IPS-20b (cell line): ENCODE measurements at regions not wholly inside any gene's neighbourhood (a gene's known extent, or its start where the extent isn't known, plus 50 kb on each side); places are given as distances from the start of the nearest gene placed in this dataset.
"Not testable (repeated sequence)": the region's sequence is repeated elsewhere in the genome, so short reads cannot be mapped to it uniquely, and the experiment has no call there.

Experiments used
- H3K27ac ChIP-seq: one replicate; pipeline ENCODE4 v1.5.1; 2013; ENCODE audit warnings: low read length
- H3K27me3 ChIP-seq: 2 replicates; pipeline ENCODE4 v1.6.1; 2013; ENCODE audit warnings: mild to moderate bottlenecking, low read length, inconsistent platforms; ENCODE audit not compliant: insufficient read depth
- H3K36me3 ChIP-seq: 2 replicates; pipeline ENCODE4 v1.6.1; 2013; ENCODE audit warnings: low read depth, mild to moderate bottlenecking, inconsistent platforms, low read length, moderate library complexity; ENCODE audit not compliant: insufficient read depth
- H3K4me1 ChIP-seq: 2 replicates; pipeline ENCODE4 v1.6.1; 2013; ENCODE audit warnings: mild to moderate bottlenecking, control low read depth, inconsistent platforms, low read length, moderate library complexity; ENCODE audit not compliant: insufficient read depth
- H3K4me3 ChIP-seq: 2 replicates; pipeline ENCODE4 v1.5.1; 2013; ENCODE audit warnings: mild to moderate bottlenecking, low read length, inconsistent platforms
- H3K9ac ChIP-seq: 2 replicates; pipeline ENCODE4 v1.6.1; 2013; ENCODE audit warnings: low read depth, mild to moderate bottlenecking, inconsistent platforms, low read length, moderate library complexity
- H3K9me3 ChIP-seq: 2 replicates; pipeline ENCODE4 v1.6.1; 2013; ENCODE audit warnings: mild to moderate bottlenecking, low read depth, low read length, inconsistent platforms; ENCODE audit not compliant: insufficient read depth

DNA sequence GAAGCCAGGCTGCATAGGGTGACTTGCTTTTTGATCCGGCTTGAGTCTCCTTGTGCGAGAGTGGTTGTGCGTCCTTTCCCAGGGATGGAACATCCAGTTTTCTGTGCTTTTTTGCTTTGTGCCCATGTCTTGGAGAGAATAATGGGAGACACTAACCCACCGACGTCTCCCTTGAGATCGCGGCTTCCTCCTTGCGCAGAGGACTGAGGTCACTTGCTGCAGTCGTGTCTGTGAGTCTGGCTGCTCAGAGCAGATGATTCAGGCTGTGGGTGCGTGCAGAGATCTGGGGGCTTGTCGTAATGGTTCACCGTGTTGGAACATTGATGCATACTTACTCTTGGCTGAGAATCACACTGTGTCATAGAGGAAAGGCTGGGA lies 164.5 kb upstream of the CACNA1E start:
- no peaks in the 10 kb centered on the region for H3K9me3 ChIP-seq
- no peak overlapping the region for H3K27ac ChIP-seq
- 0 out of 2 replicates have a peak, but pooled peaks cover 3% of the 10 kb centered on the region for H3K4me1 ChIP-seq
- H3K4me3 ChIP-seq, result peak overlapping the region; percentile 71
- no peaks in the 10 kb centered on the region for H3K36me3 ChIP-seq
- no peak overlapping the region for H3K9ac ChIP-seq
- H3K27me3 ChIP-seq, result peaks cover 90% of the 10 kb centered on the region

DNA sequence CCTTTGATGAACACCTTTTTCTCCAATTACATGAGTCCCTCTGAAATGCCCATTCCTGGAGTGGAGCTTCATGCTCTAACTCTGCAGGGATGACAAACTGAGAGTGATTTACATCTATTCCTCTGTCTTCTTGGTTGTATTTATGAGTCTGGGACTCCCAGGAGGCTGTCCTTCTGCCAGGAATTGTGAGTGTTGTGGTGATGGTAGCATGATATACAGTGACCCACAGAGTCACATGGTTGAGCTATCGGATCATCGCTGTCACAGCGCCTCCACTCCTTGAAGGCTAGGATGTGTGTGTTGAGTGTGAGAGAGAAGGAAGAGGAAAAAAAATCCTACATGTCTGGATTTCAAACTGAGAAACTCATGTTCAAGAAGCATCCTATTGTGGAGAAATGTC lies 163.4 kb upstream of the CACNA1E start:
- H3K9me3 ChIP-seq, result no peaks in the 10 kb centered on the region
- no peak overlapping the region for H3K9ac ChIP-seq
- 0 out of 2 replicates have a peak, but pooled peaks cover 3% of the 10 kb centered on the region for H3K4me1 ChIP-seq
- H3K27me3 ChIP-seq, result peaks cover 79% of the 10 kb centered on the region
- H3K36me3 ChIP-seq, result no peaks in the 10 kb centered on the region
- no peak overlapping the region for H3K27ac ChIP-seq
- no peak overlapping the region for H3K4me3 ChIP-seq

DNA sequence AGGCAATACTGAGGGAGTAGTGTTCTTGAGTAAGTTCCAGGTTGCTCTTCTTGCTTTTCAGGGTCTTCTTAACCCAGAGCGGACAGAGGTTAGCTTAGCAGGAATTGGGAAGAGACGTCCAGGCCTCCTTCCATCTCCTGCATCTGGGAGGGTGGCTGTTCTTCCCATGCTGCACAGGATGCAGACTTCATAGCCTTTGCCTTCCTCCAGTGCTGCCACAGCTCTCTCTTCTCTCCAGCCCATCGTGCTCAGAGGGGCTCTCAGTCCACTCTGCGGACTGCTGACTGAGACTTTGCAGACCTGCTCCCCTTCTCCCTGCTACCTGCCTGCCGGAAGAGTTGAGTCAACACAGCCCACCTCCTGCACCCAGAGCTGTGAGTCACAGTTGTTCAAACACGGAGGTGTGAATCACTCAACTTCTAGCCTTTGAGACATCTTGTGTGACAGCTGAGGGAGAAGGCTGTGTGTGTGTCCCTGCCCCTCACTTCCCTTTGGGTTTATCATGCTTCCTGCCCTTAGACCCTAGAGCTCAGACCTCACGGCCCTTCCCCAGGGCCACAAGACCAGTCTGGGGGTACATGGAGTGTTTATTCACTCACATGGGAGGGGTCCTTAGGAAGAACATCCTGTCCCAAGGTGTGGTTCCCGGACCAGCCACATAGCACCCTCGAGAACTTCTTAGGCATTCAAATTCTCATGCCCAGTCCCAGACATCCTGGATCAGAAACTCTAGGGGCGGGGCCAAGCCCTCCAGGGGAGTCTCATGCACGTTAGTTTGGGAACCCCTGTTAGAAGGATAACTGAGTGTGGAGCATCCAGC lies 158.3 kb upstream of the CACNA1E start:
- H3K9me3 ChIP-seq, result no peaks in the 10 kb centered on the region
- H3K4me3 ChIP-seq, result no peak overlapping the region
- H3K27ac ChIP-seq, result no peak overlapping the region
- H3K36me3 ChIP-seq, result no peaks in the 10 kb centered on the region
- H3K4me1 ChIP-seq, result no peaks in the 10 kb centered on the region
- no peak overlapping the region for H3K9ac ChIP-seq
- peaks cover 28% of the 10 kb centered on the region for H3K27me3 ChIP-seq

DNA sequence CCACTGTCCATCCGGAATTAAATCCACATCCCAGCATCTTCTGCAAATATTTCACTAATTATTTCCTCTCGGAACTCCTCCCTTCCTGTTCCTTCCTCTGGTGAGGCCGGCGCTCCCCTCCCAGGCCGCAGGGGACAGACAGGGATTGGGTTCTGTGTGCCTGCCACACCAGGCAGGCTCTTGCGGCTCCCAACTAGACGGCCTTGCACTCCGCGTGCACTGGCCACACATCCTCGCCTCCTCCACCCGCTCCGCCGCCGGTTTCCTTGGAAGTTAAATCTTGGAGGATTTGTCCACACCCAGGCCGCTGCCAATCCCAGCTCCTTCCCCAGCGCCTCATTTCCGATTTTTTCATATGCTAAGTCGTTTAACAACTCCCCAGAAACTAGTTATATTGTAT lies 157.6 kb upstream of the CACNA1E start:
- not testable (repeated sequence) for H3K4me3 ChIP-seq, H3K36me3 ChIP-seq, H3K27ac ChIP-seq, H3K4me1 ChIP-seq, H3K9ac ChIP-seq, H3K9me3 ChIP-seq
- H3K27me3 ChIP-seq, result peaks cover 20% of the 10 kb centered on the region

DNA sequence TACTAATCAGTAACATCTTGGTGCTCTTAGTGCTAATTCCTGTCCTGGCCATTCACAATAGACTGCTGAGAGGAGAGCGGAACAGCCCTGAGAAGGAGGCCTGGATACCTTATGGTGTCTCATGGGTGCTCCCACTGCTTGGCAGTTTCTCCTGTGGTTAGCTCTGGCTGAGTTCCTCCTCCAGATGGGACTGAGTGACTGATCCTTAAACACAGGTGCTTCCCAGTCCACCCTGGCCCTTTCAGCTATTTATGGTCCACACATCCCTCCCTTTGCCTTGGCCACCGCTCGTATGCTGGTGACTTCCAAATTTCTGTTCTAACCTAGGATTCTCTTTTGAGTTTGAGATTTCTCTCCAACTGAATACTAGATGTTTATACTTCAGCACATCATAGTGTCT lies 157.0 kb upstream of the CACNA1E start:
- Histone ChIP-seq H3K27me3 (peaks cover 15% of the 10 kb centered on the region), H3K9ac (no peak overlapping the region), H3K9me3 (no peaks in the 10 kb centered on the region), H3K4me3 (no peak overlapping the region), H3K36me3 (no peaks in the 10 kb centered on the region), H3K4me1 (no peaks in the 10 kb centered on the region), H3K27ac (no peak overlapping the region)

DNA sequence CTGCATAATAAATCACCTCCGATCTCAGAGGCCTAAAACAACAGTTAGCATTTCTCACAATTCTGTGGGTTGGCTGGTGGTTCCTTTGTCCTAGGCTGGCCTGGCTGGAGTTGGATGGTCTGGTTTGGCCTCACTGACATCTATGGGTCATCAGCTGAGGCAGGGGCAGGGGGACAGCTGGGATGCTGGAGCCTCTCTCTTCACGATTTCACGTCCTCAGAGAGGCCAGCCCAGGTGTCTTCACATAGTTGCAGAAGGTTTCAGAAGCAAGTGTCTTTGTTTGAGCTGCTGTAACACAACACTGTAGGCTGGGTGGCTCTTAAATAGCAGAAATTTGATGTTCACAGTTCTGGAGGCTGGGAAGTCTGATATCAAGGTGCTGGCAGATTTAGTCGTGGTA lies 155.5 kb upstream of the CACNA1E start:
- Histone ChIP-seq H3K27me3 (peaks cover 10% of the 10 kb centered on the region; the same call in 1 of the 2 replicates), H3K27ac (no peak overlapping the region), H3K9me3 (no peaks in the 10 kb centered on the region), H3K4me3 (no peak overlapping the region), H3K4me1 (no peaks in the 10 kb centered on the region), H3K9ac (no peak overlapping the region), H3K36me3 (no peaks in the 10 kb centered on the region)

DNA sequence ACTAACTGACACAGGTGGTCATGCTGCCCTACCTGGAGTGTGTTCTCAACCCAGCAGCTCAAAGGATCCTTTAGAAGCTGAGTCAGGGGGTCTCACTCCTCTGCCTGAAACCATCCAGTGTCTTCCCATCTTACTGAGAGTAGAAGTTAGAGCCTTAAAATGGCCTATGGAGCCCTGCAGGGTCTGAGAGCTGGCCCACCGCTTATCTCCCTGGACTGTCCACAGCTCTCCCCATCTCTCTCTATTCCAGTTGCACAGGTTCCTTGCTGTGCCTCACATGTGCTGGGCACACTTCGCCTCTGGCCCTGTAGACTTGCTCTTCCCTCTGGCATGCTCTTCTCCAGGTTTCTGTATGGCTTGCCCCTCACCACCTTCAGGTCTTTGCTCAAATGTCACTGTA lies 148.6 kb upstream of the CACNA1E start:
- Histone ChIP-seq H3K9ac (no peak overlapping the region), H3K9me3 (no peaks in the 10 kb centered on the region), H3K27me3 (no peaks in the 10 kb centered on the region), H3K27ac (no peak overlapping the region), H3K4me1 (no peaks in the 10 kb centered on the region), H3K4me3 (no peak overlapping the region), H3K36me3 (no peaks in the 10 kb centered on the region)

DNA sequence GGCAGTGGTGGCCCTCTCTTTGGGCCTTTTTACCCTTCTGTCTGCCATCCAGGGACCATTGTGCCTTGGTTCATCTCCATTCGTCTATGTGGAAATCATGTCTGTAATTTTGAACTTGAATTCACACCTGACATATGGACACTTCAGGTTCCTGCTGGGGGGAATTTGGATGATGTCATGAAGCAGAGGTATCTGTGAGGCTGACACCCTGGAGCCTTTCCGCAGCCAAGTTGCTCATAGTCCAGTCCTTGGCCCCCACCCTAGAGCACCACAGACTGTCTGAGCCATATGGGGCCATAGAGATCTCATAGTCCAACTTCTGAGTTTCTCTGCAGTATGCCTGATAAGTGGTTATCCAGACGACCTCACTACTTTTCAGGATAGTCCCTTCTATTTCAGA lies 147.7 kb upstream of the CACNA1E start:
- no peak overlapping the region for H3K27ac ChIP-seq
- no peaks in the 10 kb centered on the region for H3K9me3 ChIP-seq
- H3K4me1 ChIP-seq, result no peaks in the 10 kb centered on the region
- H3K9ac ChIP-seq, result no peak overlapping the region
- H3K27me3 ChIP-seq, result no peaks in the 10 kb centered on the region
- no peak overlapping the region for H3K4me3 ChIP-seq
- H3K36me3 ChIP-seq, result no peaks in the 10 kb centered on the region

DNA sequence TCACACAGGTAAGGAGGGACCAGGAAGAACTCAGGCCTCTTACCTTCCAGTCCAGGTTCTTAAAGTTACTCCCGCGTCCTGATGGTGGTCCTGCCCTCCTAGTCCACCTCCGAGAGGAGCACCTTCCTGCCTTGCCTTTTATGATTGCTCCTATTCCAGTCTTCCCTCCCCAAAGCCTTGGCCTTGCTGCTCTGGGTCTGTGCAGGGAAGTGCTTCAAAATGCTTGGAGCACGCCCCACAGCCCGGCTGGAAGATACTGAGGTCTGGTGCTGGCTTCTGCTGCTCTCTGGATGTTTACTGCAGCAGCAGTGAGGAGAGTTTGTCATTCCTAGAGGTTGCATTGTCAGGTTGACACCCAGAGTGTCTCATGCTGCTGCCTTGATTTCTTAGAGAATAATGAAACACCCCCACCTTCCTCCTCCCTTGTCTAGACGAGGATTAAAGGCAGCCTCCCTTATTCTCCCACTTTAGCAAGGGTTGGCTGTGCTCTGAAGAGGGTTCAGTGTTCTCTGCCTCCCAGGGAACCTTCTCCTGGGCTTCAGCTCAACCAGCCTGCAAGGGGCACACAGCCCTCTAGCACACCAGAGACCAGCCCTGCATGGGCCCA lies 142.2 kb upstream of the CACNA1E start:
- no peaks in the 10 kb centered on the region for H3K4me1 ChIP-seq
- H3K9ac ChIP-seq, result no peak overlapping the region
- no peaks in the 10 kb centered on the region for H3K36me3 ChIP-seq
- H3K4me3 ChIP-seq, result no peak overlapping the region
- no peaks in the 10 kb centered on the region for H3K9me3 ChIP-seq
- no peak overlapping the region for H3K27ac ChIP-seq
- no peaks in the 10 kb centered on the region for H3K27me3 ChIP-seq

DNA sequence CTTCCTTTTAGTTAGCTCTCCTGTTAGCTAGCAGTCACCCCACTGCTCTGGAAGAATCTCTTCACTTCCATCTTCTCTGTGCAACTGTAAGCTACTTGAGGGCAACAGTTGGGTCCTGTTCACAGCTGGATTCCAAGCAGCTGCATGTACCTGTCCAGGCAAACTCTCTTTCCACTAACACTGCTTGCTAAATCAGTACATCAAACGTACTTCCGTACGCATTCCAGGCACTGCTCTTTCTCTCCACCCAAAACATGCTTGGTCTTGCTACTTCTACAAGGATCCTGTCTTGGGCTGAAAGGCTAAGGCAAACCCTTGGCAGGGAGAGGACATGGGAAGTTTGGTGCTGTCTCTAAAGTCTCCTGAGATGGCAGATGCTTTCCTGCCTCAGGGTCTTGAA lies 139.2 kb upstream of the CACNA1E start:
- H3K36me3 ChIP-seq, result no peaks in the 10 kb centered on the region
- no peaks in the 10 kb centered on the region for H3K27me3 ChIP-seq
- no peaks in the 10 kb centered on the region for H3K9me3 ChIP-seq
- H3K27ac ChIP-seq, result no peak overlapping the region
- H3K9ac ChIP-seq, result no peak overlapping the region
- no peaks in the 10 kb centered on the region for H3K4me1 ChIP-seq
- H3K4me3 ChIP-seq, result no peak overlapping the region

DNA sequence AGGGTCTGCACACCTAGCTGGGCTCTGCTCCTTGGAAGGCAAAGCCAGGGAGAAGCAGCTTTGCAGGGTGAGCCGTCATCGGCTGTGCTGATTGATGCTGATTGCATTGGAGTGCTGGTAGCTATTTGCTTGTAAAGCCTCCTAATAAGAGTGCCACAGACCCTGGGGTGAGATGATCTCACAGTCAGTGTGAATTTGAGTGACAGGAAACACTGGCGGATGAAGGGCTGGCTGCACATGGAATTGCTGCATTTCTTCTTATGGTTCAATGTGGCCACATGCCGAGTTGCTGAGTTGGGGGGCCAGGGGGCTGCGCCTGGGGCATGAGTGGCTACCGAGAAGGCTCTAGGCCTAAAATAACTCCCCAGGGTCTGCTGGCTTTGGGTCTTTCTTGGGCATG lies 138.2 kb upstream of the CACNA1E start:
- no peaks in the 10 kb centered on the region for H3K9me3 ChIP-seq
- H3K27ac ChIP-seq, result no peak overlapping the region
- H3K4me1 ChIP-seq, result no peaks in the 10 kb centered on the region
- no peaks in the 10 kb centered on the region for H3K27me3 ChIP-seq
- H3K9ac ChIP-seq, result no peak overlapping the region
- H3K36me3 ChIP-seq, result no peaks in the 10 kb centered on the region
- no peak overlapping the region for H3K4me3 ChIP-seq
